Aorta (tissue), 5 donors: ENCODE measurements at regions not wholly inside any gene's neighbourhood (a gene's known extent, or its start where the extent isn't known, plus 50 kb on each side); places are given as distances from the start of the nearest gene placed in this dataset.

Experiments
- ATAC-seq: fragments of 200-7000 bp; cut with Tn5 transposase; one replicate; pipeline ENCODE4 v1.9.1; 2022; ENCODE audit warnings: moderate library complexity; ENCODE audit not compliant: low FRiP score
- DNase-seq, 2 donors: peaks; one replicate each; pipeline ENCODE4 v3.0.0-alpha.2; 2020
- H3K27ac ChIP-seq, 2 donors: one replicate each; pipeline ENCODE4 v1.5.1; 2013; ENCODE audit warnings: low read length in 2 of 2, mild to moderate bottlenecking in 2 of 2, moderate library complexity in 2 of 2, control low read depth in 1 of 2, inconsistent platforms in 1 of 2, low read depth in 1 of 2
- H3K27me3 ChIP-seq, 2 donors: one replicate each; pipeline ENCODE4 v1.6.1; 2013; ENCODE audit warnings: control low read depth in 1 of 2, low read length in 1 of 2, mild to moderate bottlenecking in 1 of 2, moderate library complexity in 1 of 2; ENCODE audit not compliant: insufficient read depth in 2 of 2, control insufficient read depth in 1 of 2
- H3K36me3 ChIP-seq, 2 donors: one replicate each; pipeline ENCODE4 v1.6.1; 2013; ENCODE audit warnings: control low read depth in 1 of 2, low read length in 1 of 2, mild to moderate bottlenecking in 1 of 2; ENCODE audit not compliant: insufficient read depth in 2 of 2, control insufficient read depth in 1 of 2
- H3K4me1 ChIP-seq, 2 donors: one replicate each; pipeline ENCODE4 v1.6.1; 2013; ENCODE audit warnings: low read length in 2 of 2, control low read depth in 1 of 2, mild to moderate bottlenecking in 1 of 2, moderate library complexity in 1 of 2; ENCODE audit not compliant: insufficient read depth in 2 of 2, control insufficient read depth in 1 of 2
- H3K4me3 ChIP-seq, 2 donors: one replicate each; pipeline ENCODE4 v1.5.1; 2013; ENCODE audit warnings: low read length in 2 of 2, control low read depth in 1 of 2, mild to moderate bottlenecking in 1 of 2
- H3K9me3 ChIP-seq: one replicate; pipeline ENCODE4 v1.6.1; 2013; ENCODE audit warnings: mild to moderate bottlenecking, low read length; ENCODE audit not compliant: control insufficient read depth
- WGBS, 2 donors: extraction: QIAGEN DNeasy Blood & Tissue Kit; methylation state at CpG; one replicate each; pipeline ENCODE4 v1.1.7; 2013; 5-methylcytosine and 5-hydroxymethylcytosine counted together
- intact Hi-C, 2 donors: fragments of 100-400 bp; cut with DNase I; formaldehyde crosslinking; loops; one replicate each; pipeline versions ENCODE4 v1.14.2 to v1.15.0; 2022
- donor health status: healthy with polysubstance abuse.
- donor health status: Bipolar disorder and iron deficiency.
- donor health status: DM: no; HTN: no; CAD: no.
- donor health status: DM: no; HTN: no; CAD: no.
- donor health status: DM: yes; HTN: yes; CAD: no.

GRCh38 chr1:193358419-193358818 lies 172.0 kb upstream of the B3GALT2 start:
- 73 to 79% methylated on average over 3 of the region's 3 CpGs for WGBS, 2 donors
- Histone ChIP-seq H3K9me3 (no peaks in the 10 kb centered on the region), H3K36me3 (no peaks in the 10 kb centered on the region), H3K4me1 (no peaks in the 10 kb centered on the region), H3K4me3 (no peak overlapping the region), H3K27me3 (no peaks in the 10 kb centered on the region), H3K27ac (no peak overlapping the region)
- no peak for ATAC-seq
- intact Hi-C loops: no loop called here
- no peak for DNase-seq

GRCh38 chr1:193356249-193356648 lies 169.8 kb upstream of the B3GALT2 start:
- H3K27ac ChIP-seq: no peak overlapping the region

DNA sequence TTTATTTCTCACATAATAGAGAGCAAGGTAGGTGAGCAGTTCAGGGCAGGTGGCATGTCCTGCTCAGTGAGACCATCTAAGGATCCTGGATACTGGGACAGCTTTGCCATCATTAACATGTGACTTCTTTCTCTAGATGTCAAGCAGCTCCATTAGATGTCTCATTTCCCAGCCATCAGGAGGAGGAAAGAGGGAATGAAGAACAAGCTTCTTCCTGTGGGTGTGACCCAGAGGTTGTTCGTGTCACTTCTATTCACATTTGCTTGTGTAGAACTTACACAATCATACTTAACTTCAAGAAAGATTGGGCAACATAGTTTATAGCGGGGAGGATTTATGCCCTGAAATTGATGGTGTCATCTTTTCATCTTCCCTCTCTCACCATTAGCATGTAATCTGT lies 169.2 kb upstream of the B3GALT2 start:
- Histone ChIP-seq H3K27ac (no peak overlapping the region), H3K27me3 (no peaks in the 10 kb centered on the region), H3K4me3 (no peak overlapping the region), H3K4me1 (no peaks in the 10 kb centered on the region), H3K9me3 (no peaks in the 10 kb centered on the region), H3K36me3 (no peaks in the 10 kb centered on the region)
- ATAC-seq (no peak), DNase-seq (no peak)
- whole genome bisulfite sequencing, 2 donors: 95 to 97% methylated on average over 2 of the region's 2 CpGs
- intact Hi-C loops: no loop called here

More at GRCh38 chr1:193356249-193356648, 169.8 kb upstream of the B3GALT2 start:
- Histone ChIP-seq H3K36me3 (no peaks in the 10 kb centered on the region), H3K9me3 (no peaks in the 10 kb centered on the region), H3K27me3 (no peaks in the 10 kb centered on the region), H3K4me1 (no peaks in the 10 kb centered on the region), H3K4me3 (no peak overlapping the region)
- WGBS, 2 donors: 87 to 92% methylated on average over 4 of the region's 4 CpGs
- DNase-seq: no peak
- intact Hi-C loops: no loop called here
- ATAC-seq: no peak

GRCh38 chr1:193355178-193355577 lies 168.8 kb upstream of the B3GALT2 start:
- DNase-seq (no peak), ATAC-seq (no peak)
- 59 to 66% methylated on average over 2 of the region's 2 CpGs for WGBS, 2 donors
- no peak overlapping the region for H3K27ac ChIP-seq
- intact Hi-C loops: no loop called here
- no peaks in the 10 kb centered on the region for H3K27me3 ChIP-seq
- H3K4me3 ChIP-seq: no peak overlapping the region
- no peaks in the 10 kb centered on the region for H3K36me3 ChIP-seq
- H3K9me3 ChIP-seq: no peaks in the 10 kb centered on the region
- no peaks in the 10 kb centered on the region for H3K4me1 ChIP-seq

DNA sequence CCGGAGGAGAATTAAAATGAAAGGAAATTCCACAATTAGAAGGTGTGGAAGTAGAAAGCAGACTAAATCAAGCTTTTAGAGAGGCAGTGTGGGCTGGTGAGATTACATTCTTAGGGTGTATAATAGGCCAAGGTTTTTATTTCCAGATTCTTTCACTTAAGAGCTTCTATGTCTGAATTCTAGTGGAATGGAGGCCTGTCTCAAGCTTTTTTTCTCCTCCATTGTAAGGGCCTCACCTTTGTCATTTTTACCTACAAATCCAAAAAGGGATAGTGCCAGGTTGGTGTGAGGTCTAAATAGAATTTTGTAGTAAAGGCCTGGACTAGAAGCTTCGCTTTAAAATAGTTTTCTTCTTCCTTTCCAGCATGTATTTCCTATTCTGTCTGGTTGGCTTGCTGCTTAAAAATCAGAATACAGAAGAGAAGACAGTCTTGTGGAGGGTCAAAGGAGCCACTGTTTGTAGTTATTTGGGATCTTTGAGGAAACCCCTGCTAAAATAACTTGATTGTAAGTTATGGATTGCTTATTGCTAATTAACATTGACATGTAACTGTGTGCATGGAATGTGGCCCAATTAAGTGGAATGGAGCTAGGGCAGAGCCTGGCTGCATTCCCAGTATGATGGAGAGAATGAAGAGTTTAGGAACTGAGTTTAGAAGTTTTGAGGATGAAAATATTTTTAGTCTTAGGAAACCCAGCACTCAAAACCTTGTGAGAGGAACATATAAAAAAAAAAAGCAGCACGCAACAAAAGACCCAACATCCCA lies 162.5 kb upstream of the B3GALT2 start:
- Histone ChIP-seq H3K9me3 (no peaks in the 10 kb centered on the region), H3K4me3 (no peak overlapping the region), H3K27ac (no peak overlapping the region), H3K4me1 (no peaks in the 10 kb centered on the region), H3K27me3 (no peaks in the 10 kb centered on the region), H3K36me3 (peaks cover 0 to 1% of the 10 kb centered on the region in 2 donors)
- DNase-seq: no peak
- 68% methylated on average over 3 of the region's 3 CpGs for WGBS, 2 donors
- no peak for ATAC-seq
- intact Hi-C loops: no loop called here

GRCh38 chr1:193348091-193348768 lies 161.8 kb upstream of the B3GALT2 start:
- H3K4me3 ChIP-seq: no peak overlapping the region
- WGBS, 2 donors: 85 to 92% methylated on average over 6 of the region's 6 CpGs
- H3K27ac ChIP-seq: no peak overlapping the region
- no peaks in the 10 kb centered on the region for H3K9me3 ChIP-seq
- no peak for ATAC-seq
- no peak for DNase-seq
- no peaks in the 10 kb centered on the region for H3K27me3 ChIP-seq
- H3K4me1 ChIP-seq: no peaks in the 10 kb centered on the region
- intact Hi-C loops: no loop called here
- peaks cover 0 to 1% of the 10 kb centered on the region in 2 donors for H3K36me3 ChIP-seq

DNA sequence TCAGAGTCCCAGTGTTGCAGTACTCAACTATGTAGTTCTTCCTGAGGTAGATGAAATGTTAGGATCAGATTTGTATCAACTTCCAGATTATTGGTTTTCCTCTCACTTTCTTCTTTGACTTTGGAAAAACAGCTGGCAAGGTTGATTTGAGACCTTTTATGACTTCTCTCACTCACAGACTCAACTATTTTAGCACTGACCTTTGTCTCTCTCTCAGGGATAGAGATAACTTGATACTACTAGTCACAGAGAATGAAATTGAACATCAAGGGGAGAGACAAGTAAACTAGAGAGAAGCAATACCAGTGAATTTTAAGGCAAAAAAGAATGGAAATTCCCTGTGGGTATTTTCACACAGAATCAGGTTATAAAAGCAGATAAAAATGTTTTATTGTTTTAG lies 159.7 kb upstream of the B3GALT2 start:
- Histone ChIP-seq H3K36me3 (peaks cover 0 to 1% of the 10 kb centered on the region in 2 donors), H3K9me3 (no peaks in the 10 kb centered on the region), H3K4me1 (no peaks in the 10 kb centered on the region), H3K27ac (no peak overlapping the region), H3K27me3 (no peaks in the 10 kb centered on the region), H3K4me3 (no peak overlapping the region)
- no peak for DNase-seq
- no peak for ATAC-seq
- intact Hi-C loops: no loop called here

- Histone ChIP-seq H3K4me3 (no peak overlapping the region), H3K27me3 (no peaks in the 10 kb centered on the region), H3K9me3 (no peaks in the 10 kb centered on the region), H3K4me1 (no peaks in the 10 kb centered on the region), H3K36me3 (no peaks in the 10 kb centered on the region), H3K27ac (no peak overlapping the region)
- 97 to 98% methylated on average over 13 of the region's 13 CpGs for WGBS, 2 donors
- no peak for DNase-seq
- no peak for ATAC-seq
- intact Hi-C loops: no loop called here
These were observed 156.4 kb upstream of the B3GALT2 start for GRCh38 chr1:193342811-193343210.

GRCh38 chr1:193340331-193340730 lies 153.9 kb upstream of the B3GALT2 start:
- DNase-seq (no peak), ATAC-seq (no peak)
- H3K4me3 ChIP-seq: no peak overlapping the region
- H3K27me3 ChIP-seq: no peaks in the 10 kb centered on the region
- H3K4me1 ChIP-seq: no peaks in the 10 kb centered on the region
- H3K27ac ChIP-seq: no peak overlapping the region
- no peaks in the 10 kb centered on the region for H3K36me3 ChIP-seq
- intact Hi-C loops: no loop called here
- H3K9me3 ChIP-seq: no peaks in the 10 kb centered on the region
